ENCODE measurements at regions not wholly inside any gene's neighbourhood (a gene's known extent, or its start where the extent isn't known, plus 50 kb on each side); places are given as distances from the start of the nearest gene placed in this dataset.

- no peak for ATAC-seq (ENCODE audit: low read depth)
- no peaks in the 10 kb centered on the region for H3K4me1 Mint-ChIP-seq
- no peaks in the 10 kb centered on the region for H3K36me3 Mint-ChIP-seq
These were observed 277.3 kb downstream of the RNF144B start for GRCh38 chr6:18664401-18664800.

GRCh38 chr6:18667612-18668011 is 280.5 kb downstream of the RNF144B start:
- DNase-seq, result no peak
- Mint-ChIP-seq H3K4me1 (no peaks in the 10 kb centered on the region), H3K27me3 (no peaks in the 10 kb centered on the region), H3K27ac (no peak overlapping the region), H3K36me3 (no peaks in the 10 kb centered on the region), H3K4me3 (no peak overlapping the region), H3K9me3 (no peaks in the 10 kb centered on the region)
- POLR2A ChIA-PET, result no interaction called here
- ATAC-seq (ENCODE audit: low read depth), result no peak

More at GRCh38 chr6:18664401-18664800, 277.3 kb downstream of the RNF144B start:
- no peak overlapping the region for H3K4me3 Mint-ChIP-seq
- H3K9me3 Mint-ChIP-seq, result peaks cover under 1% of the 10 kb centered on the region
- POLR2A ChIA-PET, result no interaction called here
- no peak overlapping the region for H3K27ac Mint-ChIP-seq
- H3K27me3 Mint-ChIP-seq, result no peaks in the 10 kb centered on the region
- DNase-seq, result no peak

- H3K9me3 Mint-ChIP-seq, result no peaks in the 10 kb centered on the region
- H3K4me3 Mint-ChIP-seq, result no peak overlapping the region
- ATAC-seq (ENCODE audit: low read depth) (no peak), DNase-seq (no peak)
- H3K36me3 Mint-ChIP-seq, result no peaks in the 10 kb centered on the region
- POLR2A ChIA-PET, result no interaction called here
- H3K27ac Mint-ChIP-seq, result no peak overlapping the region
- no peaks in the 10 kb centered on the region for H3K4me1 Mint-ChIP-seq
- no peaks in the 10 kb centered on the region for H3K27me3 Mint-ChIP-seq
These were observed 281.8 kb downstream of the RNF144B start for GRCh38 chr6:18668994-18669393.

- ATAC-seq (ENCODE audit: low read depth) (no peak), DNase-seq (no peak)
- Mint-ChIP-seq H3K9me3 (no peaks in the 10 kb centered on the region), H3K27me3 (no peaks in the 10 kb centered on the region), H3K36me3 (no peaks in the 10 kb centered on the region), H3K4me1 (no peaks in the 10 kb centered on the region), H3K4me3 (no peak overlapping the region), H3K27ac (no peak overlapping the region)
- POLR2A ChIA-PET, result no interaction called here
These were observed 285.7 kb downstream of the RNF144B start for GRCh38 chr6:18672852-18673251.

GRCh38 chr6:18674346-18674745 is 287.2 kb downstream of the RNF144B start:
- POLR2A ChIA-PET, result no interaction called here
- ATAC-seq (ENCODE audit: low read depth), result no peak
- no peak overlapping the region for H3K4me3 Mint-ChIP-seq
- no peak overlapping the region for H3K27ac Mint-ChIP-seq
- no peaks in the 10 kb centered on the region for H3K36me3 Mint-ChIP-seq
- no peaks in the 10 kb centered on the region for H3K27me3 Mint-ChIP-seq
- no peak for DNase-seq
- peaks cover 2% of the 10 kb centered on the region for H3K9me3 Mint-ChIP-seq
- no peaks in the 10 kb centered on the region for H3K4me1 Mint-ChIP-seq

- Mint-ChIP-seq H3K4me3 (no peak overlapping the region), H3K9me3 (peaks cover 2% of the 10 kb centered on the region), H3K4me1 (no peaks in the 10 kb centered on the region), H3K36me3 (no peaks in the 10 kb centered on the region), H3K27me3 (no peaks in the 10 kb centered on the region), H3K27ac (no peak overlapping the region)
- POLR2A ChIA-PET, result no interaction called here
- DNase-seq (no peak), ATAC-seq (ENCODE audit: low read depth) (no peak)
These were observed 288.7 kb downstream of the RNF144B start for GRCh38 chr6:18675881-18676280.

- no peak overlapping the region for H3K4me3 Mint-ChIP-seq
- ATAC-seq (ENCODE audit: low read depth) (no peak), DNase-seq (no peak)
- no peaks in the 10 kb centered on the region for H3K4me1 Mint-ChIP-seq
- H3K27ac Mint-ChIP-seq, result no peak overlapping the region
- H3K27me3 Mint-ChIP-seq, result no peaks in the 10 kb centered on the region
- H3K36me3 Mint-ChIP-seq, result no peaks in the 10 kb centered on the region
- POLR2A ChIA-PET, result no interaction called here
- H3K9me3 Mint-ChIP-seq, result peaks cover 2% of the 10 kb centered on the region
These were observed 289.4 kb downstream of the RNF144B start for GRCh38 chr6:18676548-18676947.

- POLR2A ChIA-PET, result no interaction called here
- H3K27me3 Mint-ChIP-seq, result no peaks in the 10 kb centered on the region
- no peaks in the 10 kb centered on the region for H3K4me1 Mint-ChIP-seq
- DNase-seq, result no peak
- no peaks in the 10 kb centered on the region for H3K36me3 Mint-ChIP-seq
- no peak overlapping the region for H3K27ac Mint-ChIP-seq
- H3K4me3 Mint-ChIP-seq, result no peak overlapping the region
- peaks cover 3% of the 10 kb centered on the region for H3K9me3 Mint-ChIP-seq
- ATAC-seq (ENCODE audit: low read depth), result no peak
These were observed 293.7 kb downstream of the RNF144B start for GRCh38 chr6:18680842-18681241.

- POLR2A ChIA-PET, result no interaction called here
- no peak overlapping the region for H3K4me3 Mint-ChIP-seq
These were observed 294.8 kb downstream of the RNF144B start for GRCh38 chr6:18681832-18682503.

GRCh38 chr6:18684343-18684742 is 297.2 kb downstream of the RNF144B start:
- no peak for DNase-seq
- POLR2A ChIA-PET, result no interaction called here
- peaks cover 1% of the 10 kb centered on the region for H3K9me3 Mint-ChIP-seq
- no peaks in the 10 kb centered on the region for H3K4me1 Mint-ChIP-seq
- no peaks in the 10 kb centered on the region for H3K36me3 Mint-ChIP-seq
- no peak overlapping the region for H3K4me3 Mint-ChIP-seq
- no peaks in the 10 kb centered on the region for H3K27me3 Mint-ChIP-seq
- H3K27ac Mint-ChIP-seq, result no peak overlapping the region
- ATAC-seq (ENCODE audit: low read depth), result no peak

More at GRCh38 chr6:18681832-18682503, 294.8 kb downstream of the RNF144B start:
- no peak for ATAC-seq (ENCODE audit: low read depth)
- no peak overlapping the region for H3K27ac Mint-ChIP-seq
- peaks cover 3% of the 10 kb centered on the region for H3K9me3 Mint-ChIP-seq
- no peak for DNase-seq
- H3K36me3 Mint-ChIP-seq, result no peaks in the 10 kb centered on the region
- no peaks in the 10 kb centered on the region for H3K27me3 Mint-ChIP-seq
- H3K4me1 Mint-ChIP-seq, result no peaks in the 10 kb centered on the region

- H3K4me1 Mint-ChIP-seq, result no peaks in the 10 kb centered on the region
- H3K9me3 Mint-ChIP-seq, result no peaks in the 10 kb centered on the region
- no peaks in the 10 kb centered on the region for H3K36me3 Mint-ChIP-seq
- DNase-seq (no peak), ATAC-seq (ENCODE audit: low read depth) (no peak)
- H3K27ac Mint-ChIP-seq, result no peak overlapping the region
- POLR2A ChIA-PET, result no interaction called here
- H3K4me3 Mint-ChIP-seq, result no peak overlapping the region
- H3K27me3 Mint-ChIP-seq, result no peaks in the 10 kb centered on the region
These were observed 306.0 kb downstream of the RNF144B start for GRCh38 chr6:18692929-18693685.

- Mint-ChIP-seq H3K27ac (no peak overlapping the region), H3K36me3 (no peaks in the 10 kb centered on the region), H3K9me3 (no peaks in the 10 kb centered on the region), H3K4me3 (no peak overlapping the region), H3K4me1 (no peaks in the 10 kb centered on the region), H3K27me3 (no peaks in the 10 kb centered on the region)
- no peak for DNase-seq
- ATAC-seq (ENCODE audit: low read depth), result no peak
- POLR2A ChIA-PET, result no interaction called here
These were observed 306.7 kb downstream of the RNF144B start for GRCh38 chr6:18693881-18694280.

- Mint-ChIP-seq H3K27ac (no peak overlapping the region), H3K36me3 (no peaks in the 10 kb centered on the region), H3K4me1 (no peaks in the 10 kb centered on the region), H3K27me3 (no peaks in the 10 kb centered on the region), H3K4me3 (no peak overlapping the region), H3K9me3 (peaks cover 4% of the 10 kb centered on the region)
- ATAC-seq (ENCODE audit: low read depth), result no peak
- POLR2A ChIA-PET, result no interaction called here
- DNase-seq, result no peak
These were observed 316.4 kb downstream of the RNF144B start for GRCh38 chr6:18703546-18703945.

- POLR2A ChIA-PET, result no interaction called here
- DNase-seq (no peak), ATAC-seq (ENCODE audit: low read depth) (no peak)
- Mint-ChIP-seq H3K4me3 (no peak overlapping the region), H3K36me3 (no peaks in the 10 kb centered on the region), H3K9me3 (peaks cover 4% of the 10 kb centered on the region), H3K4me1 (no peaks in the 10 kb centered on the region), H3K27me3 (no peaks in the 10 kb centered on the region), H3K27ac (no peak overlapping the region)
These were observed 320.7 kb downstream of the RNF144B start for GRCh38 chr6:18707714-18708439.

Measured in activated naive CD8-positive, alpha-beta T cell treated with anti-CD3 and anti-CD28 coated beads, Interleukin-2, amount 10 ng/mL, durations not matched to agents 7 days and 5 days (primary cell).